Fibroblast of skin of scalp (primary cell): ENCODE measurements at regions not wholly inside any gene's neighbourhood (a gene's known extent, or its start where the extent isn't known, plus 50 kb on each side); places are given as distances from the start of the nearest gene placed in this dataset.
"Not testable (repeated sequence)": the region's sequence is repeated elsewhere in the genome, so short reads cannot be mapped to it uniquely, and the experiment has no call there.

ENCODE experiments used
- DNase-seq: peaks from one replicate; pipeline ENCODE4 v3.0.0-alpha.2; 2013

DNA sequence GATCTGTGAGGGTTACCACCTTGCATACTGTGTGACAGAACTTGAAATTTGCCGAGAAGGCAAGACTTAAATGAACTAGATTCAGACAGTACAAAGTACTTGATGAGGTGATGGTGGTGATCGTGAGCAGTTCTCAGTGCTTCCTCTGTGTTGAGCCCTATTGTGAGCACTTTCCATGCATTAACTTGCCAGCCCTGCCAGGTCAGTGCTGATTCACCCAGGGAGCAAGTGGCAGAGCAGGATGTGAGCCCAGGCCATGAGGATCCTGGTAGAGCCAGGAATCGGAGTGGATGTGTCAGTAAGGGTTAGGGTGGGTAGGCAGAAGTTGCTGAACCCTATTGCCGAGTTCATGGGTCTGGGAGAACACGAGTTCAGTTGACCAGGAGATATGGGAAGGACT lies 4545.7 kb upstream of the TPTE start:
- not testable (repeated sequence) for DNase-seq

DNA sequence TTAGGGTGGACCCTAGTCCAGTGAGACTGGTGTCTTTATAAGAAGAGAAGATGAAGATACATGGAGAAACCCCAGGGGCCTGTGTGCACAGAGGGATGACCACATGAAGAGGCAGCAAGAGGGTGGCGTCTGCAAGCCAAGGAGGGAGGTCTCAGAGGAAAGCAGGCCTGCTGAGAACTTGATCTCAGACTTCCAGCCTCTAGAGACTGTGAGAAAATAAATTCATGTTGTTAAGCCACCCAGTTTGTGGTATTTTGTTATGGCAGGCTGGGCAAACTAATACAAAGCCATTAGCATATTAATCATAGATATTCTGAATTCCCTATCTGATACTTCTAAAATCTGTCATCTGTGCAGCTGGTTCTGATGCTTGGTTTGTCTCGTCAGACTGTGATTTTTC lies 4523.8 kb upstream of the TPTE start:
- DNase-seq = not testable (repeated sequence)

GRCh38 chr21:6015422-6016057 lies 4505.8 kb upstream of the TPTE start:
- not testable (repeated sequence) for DNase-seq

DNA sequence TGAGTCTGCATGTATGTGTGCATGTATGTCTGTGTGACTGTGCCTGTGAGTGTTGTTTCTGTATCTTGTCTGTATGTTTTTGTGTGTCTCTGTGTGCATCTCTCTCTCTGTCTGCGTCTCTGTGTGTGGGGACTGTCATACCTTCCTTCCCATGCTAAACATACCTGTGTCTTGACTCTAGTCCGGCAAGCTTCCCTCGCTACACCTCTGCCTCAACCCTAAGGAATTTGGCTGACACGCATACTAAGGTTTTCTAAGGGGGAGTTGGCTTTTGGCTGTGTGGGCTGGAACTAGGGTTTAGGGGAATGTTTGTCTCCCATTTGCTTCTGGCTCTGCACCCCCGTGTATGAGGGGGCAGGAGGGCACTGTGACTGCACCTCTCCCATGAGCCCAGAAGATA lies 4500.9 kb upstream of the TPTE start:
- not testable (repeated sequence) for DNase-seq

DNA sequence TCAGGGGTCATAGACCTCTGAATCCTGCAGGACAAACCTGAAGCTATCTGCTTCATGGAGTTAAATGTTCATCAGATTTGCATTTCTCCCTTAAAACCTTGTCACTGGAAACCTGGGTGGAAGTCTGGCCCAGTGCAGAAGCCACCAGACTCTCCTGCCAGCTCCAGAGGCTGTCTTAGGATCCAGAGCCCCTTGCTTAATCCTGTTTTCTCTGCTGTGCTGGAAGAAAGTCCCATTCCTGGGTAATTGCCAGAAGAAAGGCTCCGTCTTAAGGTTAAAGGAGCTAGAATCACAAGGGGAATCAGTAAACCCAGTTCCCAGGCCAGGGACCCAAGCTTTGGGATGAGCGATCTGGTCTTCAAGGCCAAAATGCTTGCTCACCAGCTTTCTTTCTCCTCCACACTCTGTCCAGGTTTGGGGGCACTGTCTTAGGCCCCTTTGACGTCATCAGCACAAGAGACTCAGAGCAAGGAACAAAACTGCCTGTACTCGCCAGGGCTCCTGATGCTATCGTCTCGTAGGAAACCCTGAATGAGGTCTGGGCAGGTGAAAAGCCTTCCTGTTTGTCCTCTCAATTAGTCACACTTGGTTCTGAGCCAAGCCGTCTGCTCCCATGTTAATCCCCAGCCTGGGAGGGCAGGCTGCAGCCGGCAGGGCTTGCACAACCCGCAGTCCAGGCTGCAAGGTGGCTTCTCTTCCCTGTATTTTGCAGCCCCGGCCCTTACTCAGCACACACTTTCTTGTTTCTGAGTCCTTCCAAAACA lies 4500.2 kb upstream of the TPTE start:
- not testable (repeated sequence) for DNase-seq

- DNase-seq = not testable (repeated sequence)
Observed at GRCh38 chr21:6021717-6022270, 4499.6 kb upstream of the TPTE start.

- not testable (repeated sequence) for DNase-seq
Observed at GRCh38 chr21:6023331-6023730, 4498.1 kb upstream of the TPTE start.

GRCh38 chr21:6025139-6025538 lies 4496.2 kb upstream of the TPTE start:
- not testable (repeated sequence) for DNase-seq

DNA sequence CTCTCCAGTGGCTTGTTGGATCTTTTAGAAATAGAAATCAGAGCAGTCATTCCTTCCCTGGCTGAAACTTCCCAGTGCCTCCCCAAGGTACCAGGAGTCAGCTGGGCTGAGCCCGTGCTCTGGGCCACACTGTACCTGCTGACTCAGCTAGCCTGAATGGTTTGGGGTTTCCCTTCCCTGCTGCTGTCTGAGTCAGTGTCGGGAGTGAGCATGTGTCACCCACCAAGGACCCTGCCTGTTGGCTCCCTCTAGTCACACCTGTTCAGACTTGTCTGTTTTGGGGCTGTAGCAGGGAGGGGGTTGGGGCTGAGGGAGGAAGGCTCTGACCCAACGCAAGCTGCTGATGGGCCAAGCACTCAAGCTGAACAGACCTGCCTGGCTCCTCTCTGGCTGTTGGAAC lies 4493.9 kb upstream of the TPTE start:
- DNase-seq = not testable (repeated sequence)

GRCh38 chr21:6034124-6034678 lies 4487.2 kb upstream of the TPTE start:
- DNase-seq = not testable (repeated sequence)

- not testable (repeated sequence) for DNase-seq
Observed at GRCh38 chr21:6034820-6035473, 4486.4 kb upstream of the TPTE start.

DNA sequence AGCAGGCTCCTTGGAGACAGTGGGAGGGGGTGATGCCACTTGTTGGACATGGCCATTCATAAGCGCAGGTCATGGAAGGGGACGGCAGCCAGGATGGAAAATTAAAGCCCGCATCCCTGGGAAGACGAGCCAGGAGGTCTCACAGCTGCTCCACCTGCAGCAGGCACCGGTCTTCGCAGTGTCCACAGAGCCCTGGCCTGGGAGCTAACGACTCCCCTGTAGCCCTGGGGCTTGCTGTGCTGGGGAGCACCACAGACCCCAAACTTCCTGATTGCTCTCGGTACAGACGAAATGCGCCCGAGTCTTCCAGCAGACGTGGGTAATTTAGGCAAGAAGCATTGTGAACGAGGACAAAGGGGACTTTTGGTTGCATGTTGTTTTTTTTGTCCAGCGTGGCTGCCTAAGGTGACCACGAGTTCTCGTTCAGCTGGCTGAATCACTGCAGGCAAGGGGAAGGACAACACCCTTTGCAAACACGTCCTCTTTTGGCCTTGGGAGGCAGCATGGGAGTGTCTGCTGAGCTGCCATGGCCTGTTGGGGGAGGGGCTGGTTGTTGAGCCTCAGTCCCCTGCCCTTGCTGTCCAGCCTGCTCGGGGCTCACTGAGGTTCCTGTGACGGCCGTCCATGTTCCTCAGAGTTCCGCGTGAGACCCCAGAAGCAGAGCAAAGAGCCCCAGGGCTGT lies 4485.8 kb upstream of the TPTE start:
- not testable (repeated sequence) for DNase-seq

DNA sequence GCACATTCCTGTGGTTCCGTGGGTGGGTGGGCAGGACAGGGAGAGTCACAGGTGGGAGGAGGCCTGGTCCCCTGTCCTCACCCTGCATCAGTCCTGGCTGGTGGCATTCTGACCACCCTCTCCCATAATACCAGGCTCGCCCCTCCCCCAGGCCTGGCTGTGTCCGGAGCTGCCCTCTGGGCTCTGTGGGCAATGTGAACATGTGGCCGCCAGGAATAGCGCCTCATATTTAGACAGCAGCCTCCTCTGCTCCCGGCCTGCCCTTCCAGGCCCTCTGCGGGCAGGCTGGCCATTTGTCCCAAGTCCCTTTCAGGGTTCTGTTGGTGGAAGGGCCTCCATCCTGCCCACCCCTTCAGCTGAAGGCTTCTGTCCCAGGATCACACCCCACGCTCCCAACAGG lies 4482.2 kb upstream of the TPTE start:
- DNase-seq = not testable (repeated sequence)

DNA sequence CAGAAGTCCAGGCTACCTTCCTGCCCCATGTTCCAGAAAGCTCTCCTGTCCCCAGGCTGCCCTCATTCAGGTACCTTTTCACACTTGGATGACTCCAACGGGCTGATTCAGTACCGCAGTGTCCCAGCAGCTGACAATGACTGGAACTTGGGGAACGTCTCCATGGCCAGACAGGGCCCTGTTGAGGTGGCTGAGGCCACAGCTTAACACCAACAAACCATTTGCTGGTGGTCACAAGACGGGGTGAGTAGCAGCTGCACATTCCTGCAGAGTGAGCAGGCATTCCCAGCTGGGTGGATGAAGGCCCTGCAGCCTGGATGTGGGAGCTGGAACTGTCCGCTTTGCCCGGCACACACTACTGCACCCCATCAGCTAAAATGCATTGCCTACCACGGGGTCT lies 4481.3 kb upstream of the TPTE start:
- not testable (repeated sequence) for DNase-seq

GRCh38 chr21:6043430-6044275 lies 4477.7 kb upstream of the TPTE start:
- not testable (repeated sequence) for DNase-seq

DNA sequence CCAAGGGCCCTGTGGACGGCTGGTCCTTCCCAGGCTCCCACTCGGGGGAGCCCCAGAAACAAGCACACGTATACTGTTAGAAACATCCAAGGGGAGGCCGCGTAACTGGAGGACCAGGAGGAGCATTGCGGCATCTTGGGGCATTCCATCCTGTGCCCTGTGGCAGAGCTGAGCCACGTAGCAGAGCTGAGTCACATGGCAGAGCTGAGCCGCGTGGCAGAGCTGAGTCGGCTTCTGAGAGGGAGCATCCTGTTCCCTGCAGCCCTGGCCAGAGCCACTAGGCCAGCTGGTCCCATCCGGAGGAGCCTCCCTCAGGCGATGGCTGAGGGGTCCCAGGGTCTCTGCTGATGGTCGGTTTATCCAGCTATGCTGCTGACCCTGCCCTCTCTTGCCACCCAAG lies 4476.7 kb upstream of the TPTE start:
- DNase-seq = not testable (repeated sequence)

DNA sequence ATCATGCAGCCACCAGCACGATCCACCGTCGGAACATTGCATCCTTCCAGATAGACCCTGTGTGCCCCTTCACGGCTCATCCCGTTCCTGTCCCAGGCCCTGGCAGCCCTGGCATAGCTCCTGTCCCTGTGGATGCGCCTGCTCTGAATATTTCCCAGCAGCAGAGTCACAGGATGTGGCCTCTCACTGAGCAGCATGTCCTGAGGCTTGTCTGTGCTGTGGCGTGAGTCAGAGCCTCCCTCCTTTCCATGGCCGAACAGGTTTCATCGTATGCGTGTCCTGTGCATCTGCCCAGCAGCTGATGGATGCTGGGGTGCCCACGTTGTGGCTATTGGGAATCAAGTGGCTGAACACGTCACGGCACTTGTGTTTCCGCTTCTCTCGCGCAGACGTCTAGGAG lies 4471.5 kb upstream of the TPTE start:
- not testable (repeated sequence) for DNase-seq

DNA sequence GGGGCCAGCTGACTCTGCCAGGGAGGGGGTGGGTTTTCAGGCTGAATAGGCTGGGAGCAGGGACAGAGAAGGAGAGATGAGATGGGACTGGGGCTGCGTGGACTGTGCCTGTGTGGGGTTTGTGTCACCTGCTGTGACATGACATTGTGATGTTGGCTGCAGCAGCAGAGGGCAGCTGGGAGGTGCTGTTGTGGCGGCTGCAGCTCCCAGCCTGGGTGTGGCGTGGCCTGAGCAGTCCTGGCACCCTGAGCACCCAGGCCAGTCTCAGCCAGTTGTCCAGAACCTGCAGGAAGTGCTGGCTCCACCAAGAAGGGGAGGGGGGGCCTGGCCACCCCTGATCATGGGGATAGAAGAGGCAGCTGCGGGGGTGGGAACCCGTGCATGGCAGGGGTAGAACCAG lies 4469.3 kb upstream of the TPTE start:
- DNase-seq = not testable (repeated sequence)

GRCh38 chr21:6053145-6053544 lies 4468.2 kb upstream of the TPTE start:
- not testable (repeated sequence) for DNase-seq

DNA sequence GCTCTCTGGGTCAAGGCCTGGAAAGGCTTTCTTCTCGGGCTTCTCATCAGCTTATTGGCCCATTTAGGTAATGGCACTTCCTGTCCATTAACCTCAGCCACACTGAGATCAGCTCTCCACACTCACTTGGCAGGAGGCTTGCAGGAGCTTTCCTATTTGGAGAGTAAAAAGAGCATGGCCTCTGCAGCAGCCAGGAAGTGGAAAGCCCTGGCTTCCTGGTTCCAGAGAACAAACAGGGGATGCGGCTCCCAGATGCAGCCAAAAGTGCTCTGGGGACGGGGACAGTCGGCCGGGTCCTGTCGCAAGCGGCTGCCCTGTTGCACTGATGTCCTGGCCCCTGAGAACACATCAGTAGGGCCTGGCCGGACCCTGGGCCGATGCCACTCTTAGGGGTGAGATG lies 4462.4 kb upstream of the TPTE start:
- not testable (repeated sequence) for DNase-seq

- DNase-seq = not testable (repeated sequence)
Observed at GRCh38 chr21:6060054-6060681, 4461.2 kb upstream of the TPTE start.
